Tibial nerve (tissue), 3 donors: ENCODE measurements at regions not wholly inside any gene's neighbourhood (a gene's known extent, or its start where the extent isn't known, plus 50 kb on each side); places are given as distances from the start of the nearest gene placed in this dataset.

Experiments
- CTCF ChIP-seq, 5 experiments: fragments of 200-600 bp in 3 of 5; fragments of 450-650 bp in 2 of 5; sonication (generic) in 3 of 5; IDR thresholded peaks; one replicate each; pipeline ENCODE4 v1.5.1; 2016 to 2019; ENCODE audit warnings: antibody characterized with exemption in 5 of 5, mild to moderate bottlenecking in 3 of 5, moderate library complexity in 2 of 5
- POLR2A ChIP-seq, 2 donors: fragments of 450-650 bp; IDR thresholded peaks; one replicate each; pipeline ENCODE4 v1.6.1; 2017; ENCODE audit warnings: antibody characterized with exemption in 2 of 2, mild to moderate bottlenecking in 2 of 2, moderate library complexity in 2 of 2

DNA sequence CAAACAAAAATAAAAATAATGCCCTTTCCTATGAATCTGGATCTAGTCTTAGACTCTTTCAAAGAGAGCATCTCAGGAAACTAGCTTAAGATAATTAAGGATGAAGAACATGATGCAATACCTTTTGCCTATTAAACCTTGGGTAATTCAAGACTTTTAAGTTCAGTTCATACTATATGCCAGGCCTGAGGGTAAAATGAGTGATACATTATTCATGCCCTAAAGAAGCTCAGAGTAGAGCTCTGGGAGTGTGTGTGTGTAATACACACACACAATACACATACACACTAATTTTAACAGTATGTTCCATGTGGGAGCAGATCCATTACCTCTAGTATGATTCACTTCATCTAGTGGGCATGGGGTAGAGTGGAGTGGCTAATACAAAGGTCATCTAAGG, 651.4 kb upstream of the CHORDC1 start:
- TF ChIP-seq CTCF (IDR thresholded peaks at IDR 0.05) (no peak), POLR2A (IDR thresholded peaks at IDR 0.05) (no peak)
